ENCODE measurements at regions not wholly inside any gene's neighbourhood (a gene's known extent, or its start where the extent isn't known, plus 50 kb on each side); places are given as distances from the start of the nearest gene placed in this dataset.

DNA sequence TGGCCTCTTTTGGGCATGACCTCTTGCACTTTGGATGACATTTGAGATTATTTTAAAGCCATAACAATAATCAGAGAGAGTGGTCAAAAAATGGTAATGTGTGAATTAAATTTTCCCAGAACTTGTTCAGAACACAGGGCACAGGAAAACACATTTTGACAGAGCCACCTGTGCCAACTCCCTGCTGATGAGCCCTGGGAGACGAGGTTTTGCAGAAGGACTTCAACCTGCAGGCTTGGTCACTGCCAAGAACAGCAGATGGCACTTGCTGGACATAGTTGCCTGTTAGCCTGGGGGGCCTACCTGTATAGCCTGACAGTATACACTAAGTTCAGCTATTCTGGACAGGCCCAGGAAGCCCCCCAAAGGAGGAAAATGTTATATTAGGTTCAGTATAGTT, 277.8 kb upstream of the EMCN start:
- Histone ChIP-seq H3K79me1 (ENCODE audit: low read depth, low read length) (no peaks in the 10 kb centered on the region), H3K4ac (ENCODE audit: low read length) (no peak overlapping the region), H3K4me3 (ENCODE audit: low read length in 2 of 2) (no peak overlapping the region), H3K4me2 (ENCODE audit: insufficient read depth, low read length, poor library complexity, severe bottlenecking) (no peak overlapping the region), H3K27me3 (ENCODE audit: control insufficient read depth in 3 of 3, insufficient read depth in 3 of 3, low read depth in 1 of 3, low read length in 3 of 3) (no peaks in the 10 kb centered on the region), H3K23ac (ENCODE audit: low read depth, low read length, poor library complexity) (no peak overlapping the region), H3K9ac (ENCODE audit: low read depth, low read length, poor library complexity) (no peak overlapping the region), H3K14ac (ENCODE audit: low read length) (no peak overlapping the region), H2BK15ac (ENCODE audit: low read length) (no peak overlapping the region), H3K27ac (replicated peaks; ENCODE audit: low read length) (no peak overlapping the region), H2BK120ac (ENCODE audit: low read depth, low read length) (no peak overlapping the region), H2BK12ac (ENCODE audit: low read length) (no peak overlapping the region), H3K36me3 (replicated peaks in 1 of 2; ENCODE audit: control insufficient read depth in 2 of 2, insufficient read depth in 2 of 2, low read length in 2 of 2) (no peaks in the 10 kb centered on the region), H3K4me1 (ENCODE audit: control insufficient read depth in 2 of 2, insufficient read depth in 1 of 2, low read depth in 1 of 2, low read length in 2 of 2) (peaks cover 0 to 4% of the 10 kb centered on the region in 2 donors), H4K8ac (ENCODE audit: low read depth, low read length) (no peak overlapping the region), H4K91ac (ENCODE audit: low read depth, low read length, poor library complexity) (no peak overlapping the region), H2AK5ac (ENCODE audit: low read depth, low read length) (no peak overlapping the region), H2BK5ac (ENCODE audit: low read length) (no peak overlapping the region), H3K18ac (ENCODE audit: low read length) (no peak overlapping the region), H2AFZ (ENCODE audit: low read length) (no peak overlapping the region), H3K9me3 (replicated peaks in 1 of 2; ENCODE audit: control insufficient read depth in 2 of 2, insufficient read depth in 1 of 2, low read depth in 1 of 2, low read length in 2 of 2) (no peaks in the 10 kb centered on the region)
- no CpG with 5 or more reads among the region's 1 CpG for WGBS, 2 donors (ENCODE audit: extremely low coverage in 2 of 2, insufficient read length in 2 of 2, insufficient replicate concordance in 1 of 2)
- no peak for DNase-seq (ENCODE audit: low spot score)

DNA sequence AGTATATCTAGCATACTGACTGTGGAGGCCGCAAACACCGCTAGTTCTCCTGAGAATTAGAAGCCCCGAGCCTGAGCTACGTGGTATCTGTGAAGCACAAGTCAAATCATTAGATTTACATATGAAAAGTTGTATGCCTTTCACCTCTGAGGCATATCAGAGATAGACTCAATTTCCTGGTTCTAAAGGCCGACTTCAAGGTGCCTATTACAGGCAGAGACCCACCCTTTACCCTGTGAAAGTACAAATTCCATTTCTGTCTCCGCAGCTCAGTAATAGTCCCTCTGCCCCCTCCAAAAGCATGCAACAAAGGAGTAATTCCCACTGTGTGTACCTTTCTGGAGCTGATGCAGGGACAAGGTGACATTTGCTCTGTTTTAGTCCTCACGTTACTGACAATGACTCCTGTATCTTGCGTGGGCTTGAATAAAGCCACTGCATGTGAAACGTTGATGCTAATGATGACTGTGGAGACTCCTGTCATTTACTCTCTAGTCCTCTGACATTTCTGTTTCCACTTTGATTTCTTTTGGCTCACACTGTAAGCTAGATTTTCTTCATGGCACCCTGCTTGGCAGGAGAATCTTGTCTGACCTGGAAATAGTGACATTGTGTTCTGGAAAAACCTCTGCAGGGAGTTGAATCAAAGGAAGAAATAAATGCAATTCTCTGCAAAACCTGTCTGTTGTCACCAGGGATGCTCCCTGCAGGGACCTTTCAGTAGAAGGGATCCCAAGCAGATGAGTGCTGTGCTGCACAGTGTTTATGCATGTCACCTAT, 273.2 kb upstream of the EMCN start:
- H3K27ac ChIP-seq (replicated peaks; ENCODE audit: low read length) = no peak overlapping the region
- H4K8ac ChIP-seq (ENCODE audit: low read depth, low read length) = no peak overlapping the region

DNA sequence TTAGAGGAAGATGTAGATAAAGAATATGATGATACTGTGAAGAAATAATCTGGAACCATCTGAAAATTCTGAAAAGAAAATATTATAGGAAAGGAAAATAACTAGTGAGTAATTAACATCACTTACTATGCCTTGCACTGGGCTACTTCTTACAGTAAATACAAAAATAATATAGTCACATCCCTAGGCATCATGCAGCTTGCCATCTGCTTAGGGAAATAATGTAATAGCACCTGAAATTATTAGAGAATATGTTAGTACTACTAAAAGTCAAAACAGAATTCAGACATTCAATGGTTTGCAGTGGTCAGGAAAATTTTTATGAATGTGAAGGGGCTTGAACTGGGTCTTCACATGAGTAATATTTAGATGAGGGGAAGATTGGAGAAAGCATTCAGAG, 272.2 kb upstream of the EMCN start:
- no peak overlapping the region for H3K23ac ChIP-seq (ENCODE audit: low read depth, low read length, poor library complexity)
- H2BK120ac ChIP-seq (ENCODE audit: low read depth, low read length) = no peak overlapping the region
- no peak overlapping the region for H4K8ac ChIP-seq (ENCODE audit: low read depth, low read length)
- H2BK5ac ChIP-seq (ENCODE audit: low read length) = no peak overlapping the region
- H3K9ac ChIP-seq (ENCODE audit: low read depth, low read length, poor library complexity) = no peak overlapping the region
- H3K4me3 ChIP-seq (ENCODE audit: low read length in 2 of 2) = no peak overlapping the region
- no peak overlapping the region for H4K91ac ChIP-seq (ENCODE audit: low read depth, low read length, poor library complexity)
- H3K9me3 ChIP-seq (replicated peaks in 1 of 2; ENCODE audit: control insufficient read depth in 2 of 2, insufficient read depth in 1 of 2, low read depth in 1 of 2, low read length in 2 of 2) = no peaks in the 10 kb centered on the region
- H3K4ac ChIP-seq (ENCODE audit: low read length) = no peak overlapping the region
- no peak overlapping the region for H2BK12ac ChIP-seq (ENCODE audit: low read length)
- H3K18ac ChIP-seq (ENCODE audit: low read length) = no peak overlapping the region
- H3K79me1 ChIP-seq (ENCODE audit: low read depth, low read length) = no peaks in the 10 kb centered on the region
- no peak overlapping the region for H3K27ac ChIP-seq (replicated peaks; ENCODE audit: low read length)
- no peak for DNase-seq (ENCODE audit: low spot score)
- peaks cover 0 to 4% of the 10 kb centered on the region in 2 donors for H3K4me1 ChIP-seq (ENCODE audit: control insufficient read depth in 2 of 2, insufficient read depth in 1 of 2, low read depth in 1 of 2, low read length in 2 of 2)
- H3K4me2 ChIP-seq (ENCODE audit: insufficient read depth, low read length, poor library complexity, severe bottlenecking) = no peak overlapping the region
- no peak overlapping the region for H3K14ac ChIP-seq (ENCODE audit: low read length)
- no peak overlapping the region for H2AFZ ChIP-seq (ENCODE audit: low read length)
- no peaks in the 10 kb centered on the region for H3K27me3 ChIP-seq (ENCODE audit: control insufficient read depth in 3 of 3, insufficient read depth in 3 of 3, low read depth in 1 of 3, low read length in 3 of 3)
- no peaks in the 10 kb centered on the region for H3K36me3 ChIP-seq (replicated peaks in 1 of 2; ENCODE audit: control insufficient read depth in 2 of 2, insufficient read depth in 2 of 2, low read length in 2 of 2)
- H2AK5ac ChIP-seq (ENCODE audit: low read depth, low read length) = no peak overlapping the region
- H2BK15ac ChIP-seq (ENCODE audit: low read length) = no peak overlapping the region

More for the DNA sequence above, 273.2 kb upstream of the EMCN start:
- Histone ChIP-seq H4K91ac (ENCODE audit: low read depth, low read length, poor library complexity) (no peak overlapping the region), H3K4me1 (ENCODE audit: control insufficient read depth in 2 of 2, insufficient read depth in 1 of 2, low read depth in 1 of 2, low read length in 2 of 2) (peaks cover 0 to 4% of the 10 kb centered on the region in 2 donors), H3K18ac (ENCODE audit: low read length) (no peak overlapping the region), H2AK5ac (ENCODE audit: low read depth, low read length) (no peak overlapping the region), H3K14ac (ENCODE audit: low read length) (no peak overlapping the region), H3K4me2 (ENCODE audit: insufficient read depth, low read length, poor library complexity, severe bottlenecking) (no peak overlapping the region), H3K9me3 (replicated peaks in 1 of 2; ENCODE audit: control insufficient read depth in 2 of 2, insufficient read depth in 1 of 2, low read depth in 1 of 2, low read length in 2 of 2) (no peaks in the 10 kb centered on the region), H3K27me3 (ENCODE audit: control insufficient read depth in 3 of 3, insufficient read depth in 3 of 3, low read depth in 1 of 3, low read length in 3 of 3) (no peaks in the 10 kb centered on the region), H3K4me3 (ENCODE audit: low read length in 2 of 2) (no peak overlapping the region), H2BK5ac (ENCODE audit: low read length) (no peak overlapping the region), H3K9ac (ENCODE audit: low read depth, low read length, poor library complexity) (no peak overlapping the region), H2BK15ac (ENCODE audit: low read length) (no peak overlapping the region), H3K36me3 (replicated peaks in 1 of 2; ENCODE audit: control insufficient read depth in 2 of 2, insufficient read depth in 2 of 2, low read length in 2 of 2) (no peaks in the 10 kb centered on the region), H2AFZ (ENCODE audit: low read length) (no peak overlapping the region), H2BK120ac (ENCODE audit: low read depth, low read length) (no peak overlapping the region), H3K79me1 (ENCODE audit: low read depth, low read length) (no peaks in the 10 kb centered on the region), H3K4ac (ENCODE audit: low read length) (no peak overlapping the region), H2BK12ac (ENCODE audit: low read length) (no peak overlapping the region), H3K23ac (ENCODE audit: low read depth, low read length, poor library complexity) (no peak overlapping the region)
- no peak for DNase-seq (ENCODE audit: low spot score)
- no CpG with 5 or more reads among the region's 9 CpGs for WGBS, 2 donors (ENCODE audit: extremely low coverage in 2 of 2, insufficient read length in 2 of 2, insufficient replicate concordance in 1 of 2)

DNA sequence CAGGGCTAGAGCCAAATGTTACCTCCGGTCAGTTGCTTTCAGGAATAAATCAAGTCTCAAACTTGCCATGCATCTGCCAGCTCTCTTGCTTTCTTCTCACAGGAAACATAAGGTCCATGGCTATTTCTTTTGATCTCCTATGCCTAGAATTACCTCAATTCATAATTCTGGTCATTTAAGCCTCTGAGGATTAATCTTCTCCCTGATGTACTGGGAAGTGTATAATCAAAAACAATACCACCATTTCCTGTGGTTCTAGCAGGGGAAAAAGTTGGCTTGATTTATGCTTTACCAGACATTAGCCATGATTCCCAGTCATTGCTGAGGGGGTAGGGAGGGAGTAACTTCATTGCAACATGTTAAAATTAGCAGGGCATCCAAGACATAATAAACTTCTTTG, 268.7 kb upstream of the EMCN start:
- no CpG with 5 or more reads among the region's 1 CpG for WGBS, 2 donors (ENCODE audit: extremely low coverage in 2 of 2, insufficient read length in 2 of 2, insufficient replicate concordance in 1 of 2)
- Histone ChIP-seq H3K18ac (ENCODE audit: low read length) (no peak overlapping the region), H3K4me3 (ENCODE audit: low read length in 2 of 2) (no peak overlapping the region), H3K4me2 (ENCODE audit: insufficient read depth, low read length, poor library complexity, severe bottlenecking) (no peak overlapping the region), H2BK5ac (ENCODE audit: low read length) (no peak overlapping the region), H2BK15ac (ENCODE audit: low read length) (no peak overlapping the region), H3K4me1 (ENCODE audit: control insufficient read depth in 2 of 2, insufficient read depth in 1 of 2, low read depth in 1 of 2, low read length in 2 of 2) (peaks cover 0 to 4% of the 10 kb centered on the region in 2 donors), H2AK5ac (ENCODE audit: low read depth, low read length) (no peak overlapping the region), H2BK12ac (ENCODE audit: low read length) (no peak overlapping the region), H2AFZ (ENCODE audit: low read length) (no peak overlapping the region), H3K27me3 (ENCODE audit: control insufficient read depth in 3 of 3, insufficient read depth in 3 of 3, low read depth in 1 of 3, low read length in 3 of 3) (no peaks in the 10 kb centered on the region), H4K91ac (ENCODE audit: low read depth, low read length, poor library complexity) (no peak overlapping the region), H3K23ac (ENCODE audit: low read depth, low read length, poor library complexity) (no peak overlapping the region), H3K27ac (replicated peaks; ENCODE audit: low read length) (no peak overlapping the region), H4K8ac (ENCODE audit: low read depth, low read length) (no peak overlapping the region), H3K36me3 (replicated peaks in 1 of 2; ENCODE audit: control insufficient read depth in 2 of 2, insufficient read depth in 2 of 2, low read length in 2 of 2) (no peaks in the 10 kb centered on the region), H3K79me1 (ENCODE audit: low read depth, low read length) (no peaks in the 10 kb centered on the region), H3K4ac (ENCODE audit: low read length) (no peak overlapping the region), H3K14ac (ENCODE audit: low read length) (no peak overlapping the region), H2BK120ac (ENCODE audit: low read depth, low read length) (no peak overlapping the region), H3K9me3 (replicated peaks in 1 of 2; ENCODE audit: control insufficient read depth in 2 of 2, insufficient read depth in 1 of 2, low read depth in 1 of 2, low read length in 2 of 2) (no peaks in the 10 kb centered on the region), H3K9ac (ENCODE audit: low read depth, low read length, poor library complexity) (no peak overlapping the region)
- no peak for DNase-seq (ENCODE audit: low spot score)
